Sciatic nerve (tissue), 2 donors: ENCODE measurements at regions not wholly inside any gene's neighbourhood (a gene's known extent, or its start where the extent isn't known, plus 50 kb on each side); places are given as distances from the start of the nearest gene placed in this dataset.

Source experiments
- ATAC-seq: fragments of 200-7000 bp; cut with Tn5 transposase; one replicate; pipeline ENCODE4 v1.9.1; 2020; ENCODE audit warnings: mild to moderate bottlenecking, moderate library complexity
- DNase-seq: peaks from one replicate; pipeline ENCODE4 v3.0.0-alpha.2; 2020; ENCODE audit warnings: low spot score
- intact Hi-C: fragments of 100-400 bp; cut with DNase I; formaldehyde crosslinking; loops from one replicate; pipeline ENCODE4 v1.14.2; 2022
- donor health status: DM: no; HTN: no; CAD: no.
- donor health status: DM: no; HTN: no; CAD: no.

DNA sequence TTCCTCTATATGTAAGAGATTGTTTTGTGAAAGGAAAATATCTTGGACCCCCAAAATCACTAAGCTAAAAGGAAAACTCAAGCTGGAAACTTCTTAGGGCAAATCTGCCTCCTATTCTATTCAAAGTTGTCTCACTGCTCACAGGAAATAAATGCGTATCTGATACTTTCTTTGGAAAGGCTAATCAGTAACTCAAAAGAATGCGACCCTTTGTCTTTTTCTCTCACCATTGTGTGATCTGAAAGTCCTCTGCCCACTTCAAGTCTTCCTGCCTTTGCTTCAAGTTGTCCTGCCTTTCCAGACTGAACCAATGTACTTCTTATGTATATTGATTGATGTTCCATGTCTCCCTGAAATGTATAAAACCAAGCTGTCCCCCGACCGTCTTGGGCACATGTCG is 157.3 kb downstream of the KIF2B start:
- no peak for ATAC-seq
- intact Hi-C loops: no loop called here
- DNase-seq: no peak

DNA sequence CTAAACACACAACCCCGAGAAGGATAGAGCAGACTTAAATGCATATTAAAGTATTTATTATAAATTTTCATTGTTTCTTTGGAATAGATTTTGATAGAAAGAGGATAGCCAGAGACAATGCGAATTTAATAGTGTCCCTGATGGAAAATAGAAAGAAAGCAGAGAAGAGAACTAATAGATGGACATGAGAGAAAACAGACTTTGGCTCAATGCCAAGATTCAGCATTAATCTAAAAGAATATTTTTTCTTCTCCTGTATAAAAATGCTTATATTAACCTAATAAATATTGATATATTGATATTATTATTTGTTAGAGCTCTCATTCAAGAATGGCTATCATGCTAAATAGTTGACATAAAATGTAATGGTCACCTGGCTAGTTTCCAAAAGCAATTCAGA is 173.4 kb downstream of the KIF2B start:
- intact Hi-C loops: no loop called here
- ATAC-seq: no peak

DNA sequence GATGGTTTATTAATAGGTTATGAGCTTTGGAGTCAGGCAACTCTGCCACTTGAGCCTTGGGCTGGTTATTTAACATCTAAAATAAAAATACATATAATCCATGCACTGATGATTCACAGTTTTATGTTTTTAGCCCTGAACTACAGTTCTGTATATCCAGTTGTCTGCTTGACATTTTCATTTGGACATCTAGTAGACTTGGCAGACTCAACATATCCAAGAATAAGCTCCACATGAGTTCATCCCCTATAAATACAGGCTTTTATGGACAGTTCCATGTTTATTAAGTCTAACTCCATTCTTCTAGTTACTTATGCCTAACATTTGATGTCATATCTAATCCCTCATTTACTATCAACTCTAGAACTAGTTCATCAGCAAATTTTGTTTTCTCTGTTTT is 174.2 kb downstream of the KIF2B start:
- DNase-seq: no peak
- intact Hi-C loops: no loop called here
- no peak for ATAC-seq

More for the DNA sequence above, 173.4 kb downstream of the KIF2B start:
- DNase-seq: no peak

DNA sequence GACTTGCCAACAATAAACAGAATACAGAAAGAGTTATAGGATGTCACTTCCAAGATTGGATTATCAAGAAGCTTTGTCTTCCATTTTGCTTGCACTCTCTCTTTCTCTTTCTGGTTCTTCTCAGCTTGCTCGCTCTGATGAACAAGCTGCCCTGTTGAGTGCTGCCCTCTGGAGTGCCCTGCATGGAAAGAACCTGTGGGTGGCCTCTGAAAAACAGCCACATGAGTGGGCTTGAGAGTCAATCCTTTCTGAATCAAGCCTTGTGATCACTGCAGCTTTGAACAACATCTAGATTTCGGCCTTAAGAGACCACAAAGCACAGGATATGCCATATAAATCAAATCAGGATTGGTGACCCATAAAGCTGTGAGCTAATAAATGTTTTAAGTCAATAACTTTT is 185.1 kb downstream of the KIF2B start:
- no peak for DNase-seq
- intact Hi-C loops: no loop called here
- ATAC-seq: no peak

DNA sequence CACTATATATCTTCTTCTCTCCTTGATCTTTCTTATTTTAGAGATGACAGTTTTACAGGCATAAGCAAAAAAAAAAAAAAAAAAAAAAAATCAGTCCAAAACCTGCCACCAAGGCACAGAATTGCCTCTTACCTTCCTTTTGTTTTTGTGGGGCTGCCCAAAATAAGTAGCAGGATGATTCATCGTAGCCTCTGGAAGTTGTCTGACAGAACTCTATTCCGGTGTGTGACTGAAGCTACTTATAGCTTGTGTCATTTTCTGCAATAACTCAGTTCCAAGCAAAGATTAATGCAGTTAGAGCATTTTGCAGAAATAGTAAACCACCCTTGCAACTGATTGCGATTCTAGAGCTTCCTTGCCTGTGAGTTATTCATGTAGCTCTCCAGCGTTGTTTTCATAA is 186.8 kb downstream of the KIF2B start:
- intact Hi-C loops: no loop called here
- ATAC-seq (no peak), DNase-seq (no peak)

DNA sequence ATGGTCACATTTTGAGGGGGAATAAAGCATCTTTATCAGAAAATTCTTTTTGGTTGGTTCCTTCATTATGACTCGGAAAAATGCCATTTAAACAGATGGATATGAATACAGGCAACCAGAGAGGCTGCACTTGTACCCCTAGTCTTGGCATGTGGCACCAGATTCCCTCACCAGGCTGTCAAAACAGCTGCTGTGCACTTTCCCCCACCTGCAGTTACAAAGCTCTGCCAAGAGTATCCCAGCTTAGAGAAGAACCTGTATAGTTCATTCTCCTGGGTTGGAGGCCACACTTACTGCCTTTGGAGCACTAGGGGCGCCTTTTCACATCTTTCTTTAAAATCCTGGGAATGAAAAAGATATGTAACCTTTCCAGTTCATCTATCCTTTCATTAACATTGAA is 190.3 kb downstream of the KIF2B start:
- intact Hi-C loops: no loop called here
- ATAC-seq: no peak
- DNase-seq: no peak

DNA sequence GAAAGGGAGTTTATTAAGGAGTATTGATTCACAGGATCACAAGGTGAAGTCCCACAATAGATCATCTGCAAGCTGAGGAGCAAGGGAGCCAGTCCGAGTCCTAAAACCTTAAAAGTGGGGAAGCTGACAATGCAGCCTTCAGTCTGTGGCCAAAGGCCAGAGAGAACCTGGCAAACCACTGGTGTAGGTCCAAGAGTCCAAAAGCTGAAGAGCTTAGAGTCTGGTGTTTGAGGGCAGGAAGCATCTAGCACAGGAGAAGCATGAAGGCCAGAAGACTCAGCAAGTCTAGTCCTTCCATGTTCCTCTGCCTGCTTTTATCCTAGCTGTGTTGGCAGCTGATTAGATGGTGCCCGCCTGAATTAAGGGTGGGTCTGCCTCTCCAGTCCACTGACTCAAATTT is 193.0 kb downstream of the KIF2B start:
- DNase-seq (no peak), ATAC-seq (no peak)
- intact Hi-C loops: no loop called here

DNA sequence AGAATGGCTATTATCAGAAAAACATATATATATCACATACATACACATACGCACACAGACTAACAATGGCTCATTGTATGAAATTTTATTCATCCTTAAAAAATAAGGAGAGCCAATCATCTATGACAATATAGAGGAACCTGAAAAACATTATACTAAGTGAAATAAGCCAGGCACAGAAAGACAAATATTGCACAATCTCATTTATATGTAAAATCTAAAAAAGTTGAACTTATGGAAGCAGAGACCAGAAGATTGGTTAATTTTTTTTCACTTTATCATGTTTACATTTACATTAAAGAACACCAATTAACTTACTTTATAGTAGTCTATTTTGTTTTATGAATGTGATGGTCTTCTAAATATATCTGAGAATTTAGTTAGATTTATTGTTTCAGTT is 198.7 kb downstream of the KIF2B start:
- DNase-seq (no peak), ATAC-seq (no peak)
- intact Hi-C loops: no loop called here

DNA sequence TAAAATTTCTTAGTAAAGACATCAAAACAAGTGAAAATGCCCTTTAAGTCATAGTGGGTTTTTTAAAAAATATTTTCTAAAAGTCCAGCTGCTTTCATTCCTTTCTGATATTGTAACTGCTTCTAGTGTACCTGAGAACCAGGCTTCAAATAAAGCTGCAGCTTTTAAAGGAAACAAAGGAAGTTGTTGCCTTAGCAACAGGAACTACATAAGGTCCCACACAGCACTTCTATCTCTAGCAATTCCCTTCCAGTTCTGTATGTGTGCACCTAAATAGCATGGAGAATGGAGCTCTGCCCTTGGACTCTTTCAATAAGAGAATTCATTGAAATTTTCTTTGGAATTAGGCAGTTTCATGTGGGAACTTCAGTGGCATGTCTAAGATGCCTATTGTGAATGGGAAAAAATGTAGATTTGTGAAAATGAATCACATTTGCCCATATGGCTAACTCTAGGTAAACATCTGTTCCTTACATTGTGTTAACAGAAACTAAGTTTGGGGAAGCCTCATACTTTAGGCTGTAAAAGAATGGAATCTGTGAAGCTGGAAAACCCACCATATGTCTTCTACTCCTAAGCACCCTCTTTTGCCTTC is 206.4 kb downstream of the KIF2B start:
- no peak for DNase-seq
- ATAC-seq: no peak
- intact Hi-C loops: no loop called here

DNA sequence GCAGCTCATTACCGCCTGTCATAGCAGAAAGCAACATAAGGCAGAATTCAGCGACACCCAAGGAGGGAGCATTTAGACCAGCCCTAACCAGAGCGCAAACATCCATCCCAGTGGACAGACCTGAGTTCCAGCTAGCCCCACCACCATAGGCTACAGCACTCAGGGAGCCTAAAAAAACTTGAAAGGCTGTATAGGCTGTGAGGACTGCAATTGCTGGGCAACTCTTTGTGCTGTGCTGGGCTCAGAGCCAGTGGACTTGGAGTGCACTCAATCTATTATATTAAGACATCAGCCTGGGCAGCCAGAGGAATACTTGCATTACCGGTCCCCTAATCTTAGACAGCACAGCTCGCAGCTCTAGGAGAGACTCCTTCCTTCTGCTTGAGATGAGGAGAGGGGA is 207.3 kb downstream of the KIF2B start:
- DNase-seq: no peak
- intact Hi-C loops: no loop called here

DNA sequence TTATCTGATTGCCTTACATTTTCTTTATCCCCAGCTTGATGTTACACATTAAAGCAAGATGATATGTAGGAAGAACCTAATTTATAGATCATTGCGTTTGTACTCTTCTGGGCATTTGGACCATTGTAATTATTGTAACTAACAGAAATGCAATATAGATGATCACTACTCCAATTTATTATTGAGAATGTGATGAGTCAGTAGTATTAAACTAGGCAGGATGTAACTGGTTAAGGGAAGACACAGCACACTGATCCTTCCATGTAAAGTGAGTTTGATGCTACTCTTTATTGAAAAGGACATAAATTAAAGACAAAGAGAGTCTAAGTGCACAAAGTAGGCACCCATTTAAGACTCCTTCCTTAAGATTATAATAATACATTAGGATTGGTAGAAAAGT is 223.8 kb downstream of the KIF2B start:
- ATAC-seq: no peak
- intact Hi-C loops: no loop called here
- no peak for DNase-seq

More for the DNA sequence above, 207.3 kb downstream of the KIF2B start:
- no peak for ATAC-seq

DNA sequence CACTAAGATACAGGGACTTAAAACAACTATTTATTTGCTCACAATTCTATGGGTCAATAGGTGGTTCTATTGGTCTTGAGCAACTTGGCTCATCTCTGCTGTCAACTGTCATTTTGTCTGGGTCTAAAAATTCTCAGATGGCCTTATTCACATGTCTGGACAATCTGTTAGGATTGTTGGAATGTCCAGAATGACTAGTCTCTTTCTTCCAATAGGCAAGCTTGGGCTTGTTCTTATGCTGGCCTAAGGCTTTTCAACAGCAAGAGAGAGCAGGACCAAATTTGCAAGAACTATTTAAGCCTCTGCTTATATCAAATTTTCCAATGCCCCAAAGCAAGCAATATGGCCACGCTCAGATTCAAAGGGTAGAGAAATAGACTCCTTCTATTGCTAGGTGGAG is 240.9 kb downstream of the KIF2B start:
- intact Hi-C loops: no loop called here
- DNase-seq (no peak), ATAC-seq (no peak)

DNA sequence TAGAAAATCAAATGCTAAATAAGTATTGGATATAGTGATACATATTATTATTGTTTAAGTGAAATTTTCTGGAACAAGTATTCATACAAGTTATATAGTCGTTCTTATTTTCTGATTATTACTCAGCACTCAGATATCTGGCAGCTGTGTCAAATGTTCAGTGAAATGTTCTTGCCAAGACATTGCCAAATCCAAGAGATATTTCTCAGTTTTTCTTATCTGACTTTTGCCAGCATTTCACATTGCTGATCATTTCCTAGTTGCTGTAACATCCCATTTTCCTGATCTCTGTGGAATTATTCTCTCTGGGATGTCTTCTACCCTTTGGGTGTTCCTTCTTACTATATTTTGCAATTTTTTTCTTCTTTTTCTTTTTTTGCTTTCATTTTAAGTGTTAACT is 262.3 kb downstream of the KIF2B start:
- intact Hi-C loops: no loop called here
- DNase-seq: no peak
- no peak for ATAC-seq

DNA sequence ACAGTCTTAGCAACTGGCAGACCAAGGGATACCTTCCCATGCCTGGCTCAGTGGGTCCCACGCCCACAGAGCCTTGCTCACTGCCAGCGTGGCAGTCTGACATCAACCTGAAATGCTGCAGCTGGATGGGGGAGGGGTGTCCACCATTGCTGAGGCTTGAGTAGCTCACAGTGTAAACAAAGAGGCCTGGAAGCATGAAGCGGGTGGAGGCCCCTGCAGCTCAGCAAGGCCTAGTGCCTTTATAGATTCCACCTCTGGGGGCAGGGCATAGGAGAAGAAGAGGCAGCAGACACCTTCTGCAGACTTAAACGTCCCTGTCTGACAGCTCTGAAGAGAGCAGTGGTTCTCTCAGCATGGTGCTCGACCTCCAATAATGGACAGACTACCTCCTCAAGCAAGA is 263.2 kb downstream of the KIF2B start:
- ATAC-seq (no peak), DNase-seq (no peak)
- intact Hi-C loops: no loop called here

DNA sequence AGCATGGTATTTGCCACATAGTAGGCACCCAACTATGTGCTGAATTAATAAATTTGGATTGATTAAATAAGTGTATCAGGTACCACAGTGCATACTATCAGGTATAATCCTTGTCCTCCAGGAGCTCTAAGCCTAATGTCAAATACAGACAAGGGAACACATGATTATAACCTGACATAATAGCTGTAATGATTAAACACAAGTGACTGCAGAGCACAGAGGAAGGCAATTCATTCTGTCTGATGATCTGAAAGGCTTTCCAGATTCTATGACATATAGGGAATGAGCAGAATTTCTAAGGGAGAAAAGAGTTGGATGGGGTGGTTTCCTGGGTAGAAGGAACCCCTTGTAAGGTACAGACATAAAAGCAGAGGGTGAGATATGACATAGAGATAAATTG is 273.5 kb downstream of the KIF2B start:
- ATAC-seq (no peak), DNase-seq (no peak)
- intact Hi-C loops: no loop called here

DNA sequence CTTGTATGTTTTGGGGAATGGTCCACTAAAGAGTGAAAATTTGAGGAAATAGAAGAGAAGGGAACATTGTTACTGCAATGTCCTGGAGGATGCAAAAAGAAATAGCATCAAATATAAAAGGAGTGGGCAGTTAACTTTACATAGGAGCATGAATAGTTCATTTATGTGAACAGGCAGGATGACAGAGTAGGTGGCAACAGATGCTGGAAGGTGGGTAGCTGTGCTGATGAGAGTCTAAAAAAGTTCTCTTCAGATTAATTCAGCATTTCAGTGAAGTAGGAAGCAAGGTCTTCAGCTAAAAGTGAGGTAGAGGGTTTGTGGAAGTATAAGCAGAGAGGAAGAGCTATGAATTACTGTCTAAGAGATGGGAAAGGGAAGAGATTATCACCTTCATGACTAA is 276.5 kb downstream of the KIF2B start:
- ATAC-seq (no peak), DNase-seq (no peak)
- intact Hi-C loops: no loop called here

DNA sequence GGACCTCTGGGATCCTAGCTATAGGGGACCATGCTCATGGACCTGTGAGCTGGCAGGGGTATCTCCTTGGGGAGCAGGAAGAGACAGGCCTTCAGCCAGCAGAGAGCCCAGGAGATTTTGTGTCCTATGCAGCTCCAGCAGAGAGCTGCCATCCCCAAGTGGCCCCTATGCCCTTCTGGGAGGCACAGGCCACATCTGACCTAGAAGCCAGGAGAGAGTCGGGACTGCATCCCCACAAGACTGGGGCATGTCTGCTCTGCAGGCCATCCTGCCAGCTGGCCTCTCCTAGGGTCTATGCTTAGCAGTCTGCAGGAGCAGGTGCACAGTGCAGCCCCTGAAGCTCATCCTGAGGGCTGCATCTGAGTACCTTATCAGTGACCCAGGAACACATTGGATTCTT is 279.5 kb downstream of the KIF2B start:
- no peak for ATAC-seq

DNA sequence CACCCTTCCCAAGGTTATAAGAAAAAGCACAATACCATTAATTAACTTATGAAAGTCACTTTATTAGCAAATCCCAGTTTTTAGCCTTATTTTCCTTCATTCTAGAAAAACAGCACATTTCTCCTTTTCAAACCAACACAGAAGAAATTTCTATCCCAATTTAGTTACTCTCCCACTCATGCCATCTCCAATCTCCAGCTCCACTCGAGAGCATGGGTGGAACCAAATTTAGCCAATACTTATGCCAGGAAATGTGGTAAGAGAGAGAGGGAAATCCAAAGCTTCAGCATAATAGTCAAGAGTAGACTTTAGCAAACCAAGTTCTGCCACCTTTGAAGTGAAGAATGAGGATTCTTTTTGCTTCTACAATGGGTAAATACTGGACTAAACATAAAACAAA is 288.8 kb downstream of the KIF2B start:
- DNase-seq (no peak), ATAC-seq (no peak)
- intact Hi-C loops: no loop called here

More for the DNA sequence above, 279.5 kb downstream of the KIF2B start:
- no peak for DNase-seq
- intact Hi-C loops: no loop called here

DNA sequence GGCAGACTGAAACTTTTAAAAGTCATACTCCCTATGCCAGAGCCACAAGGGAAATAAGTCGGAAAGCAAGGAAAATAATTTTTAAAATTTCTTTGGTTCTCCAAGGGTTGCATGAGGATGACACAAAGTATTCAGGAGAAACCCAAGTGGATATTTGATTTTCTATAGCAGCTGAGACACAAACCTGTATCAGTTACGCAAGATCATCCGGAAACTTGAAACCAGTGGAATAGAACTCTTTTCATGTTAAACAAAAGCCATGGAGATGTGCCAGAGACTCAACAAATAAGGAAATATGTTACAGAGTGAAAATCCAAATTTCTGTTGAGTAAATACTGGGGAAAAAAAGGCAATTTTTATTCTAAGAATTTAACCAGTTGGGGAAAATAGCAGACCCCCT is 294.7 kb downstream of the KIF2B start:
- DNase-seq (no peak), ATAC-seq (no peak)
- intact Hi-C loops: no loop called here

DNA sequence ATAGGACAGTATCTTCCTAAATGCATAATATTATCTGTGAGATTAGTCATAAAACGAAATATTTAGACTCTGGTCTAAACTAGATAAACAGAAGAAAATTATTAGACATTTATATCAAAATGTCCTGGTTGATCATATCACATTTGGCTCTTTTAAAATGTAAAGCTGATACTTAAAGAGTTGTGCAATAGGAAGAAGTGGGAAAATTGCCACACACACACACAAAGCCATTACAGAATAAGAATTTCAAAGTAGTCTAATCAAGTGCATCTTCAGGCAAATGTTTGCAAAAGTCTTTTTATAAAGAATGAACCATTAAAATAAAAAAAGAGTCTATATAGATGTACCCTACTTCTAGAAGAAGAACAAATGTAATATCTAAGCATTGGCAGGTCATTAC is 301.7 kb downstream of the KIF2B start:
- ATAC-seq (no peak), DNase-seq (no peak)
- intact Hi-C loops: no loop called here

DNA sequence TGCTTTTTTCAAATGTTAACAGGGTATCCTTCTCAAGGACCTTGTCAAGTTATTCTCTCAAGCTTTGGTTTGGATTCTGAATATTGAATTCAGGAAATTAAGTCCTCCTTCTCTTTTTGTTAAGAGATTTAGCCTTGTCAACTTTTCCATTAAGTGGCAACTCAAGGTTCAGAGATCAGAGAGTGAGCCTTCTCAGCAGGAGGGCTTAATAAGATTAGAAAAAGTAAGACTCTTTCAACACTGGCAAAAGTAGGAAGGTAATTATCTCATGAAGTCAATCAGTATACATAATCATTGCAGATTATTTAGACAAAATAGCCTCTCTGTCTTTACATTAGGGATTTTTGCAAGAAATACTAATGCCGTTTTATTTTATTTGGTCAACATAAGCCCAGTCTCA is 330.7 kb downstream of the KIF2B start:
- no peak for DNase-seq
- no peak for ATAC-seq
- intact Hi-C loops: no loop called here

DNA sequence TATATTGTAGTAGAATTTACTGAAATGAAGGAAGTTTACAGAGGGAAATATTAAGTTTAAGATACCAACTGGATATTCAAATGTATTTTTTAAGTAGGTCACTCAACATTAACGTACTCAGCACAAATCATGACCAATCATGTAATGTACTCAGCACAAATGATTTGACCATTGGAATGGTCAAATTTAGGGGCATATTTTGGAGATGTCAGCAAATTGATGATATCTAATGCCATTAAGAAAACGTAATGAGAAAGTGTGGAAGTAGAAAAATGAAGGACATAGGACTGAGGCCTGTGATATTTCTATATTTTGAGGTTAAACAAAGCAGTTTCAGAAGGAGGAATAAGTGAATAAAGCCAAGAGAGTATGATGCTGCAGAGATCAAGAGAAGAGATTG is 334.8 kb downstream of the KIF2B start:
- ATAC-seq (no peak), DNase-seq (no peak)
- intact Hi-C loops: no loop called here
